ENCODE measurements at regions not wholly inside any gene's neighbourhood (a gene's known extent, or its start where the extent isn't known, plus 50 kb on each side); places are given as distances from the start of the nearest gene placed in this dataset.
"Not testable (repeated sequence)": the region's sequence is repeated elsewhere in the genome, so short reads cannot be mapped to it uniquely, and the experiment has no call there.

DNA sequence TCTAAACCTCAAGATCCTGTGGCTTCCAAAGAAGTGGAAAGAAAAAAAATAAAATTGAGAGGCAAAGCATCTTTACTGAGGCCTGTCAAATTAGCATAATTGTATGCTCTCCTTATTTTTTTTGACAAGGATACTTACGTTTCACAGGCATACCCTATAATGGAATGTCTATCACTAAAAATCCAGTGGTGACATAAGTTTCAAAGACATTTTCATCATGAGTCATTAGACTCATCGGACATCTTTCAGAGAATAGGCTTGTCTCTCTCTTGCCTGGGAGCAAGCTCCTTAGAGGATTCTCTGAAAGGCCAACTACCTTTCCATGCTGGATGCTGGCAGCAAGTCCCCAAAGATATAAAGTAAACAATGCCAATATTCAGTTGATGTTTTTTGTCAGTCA, 380.7 kb upstream of the STEAP1 start:
- DNase-seq = no peak

DNA sequence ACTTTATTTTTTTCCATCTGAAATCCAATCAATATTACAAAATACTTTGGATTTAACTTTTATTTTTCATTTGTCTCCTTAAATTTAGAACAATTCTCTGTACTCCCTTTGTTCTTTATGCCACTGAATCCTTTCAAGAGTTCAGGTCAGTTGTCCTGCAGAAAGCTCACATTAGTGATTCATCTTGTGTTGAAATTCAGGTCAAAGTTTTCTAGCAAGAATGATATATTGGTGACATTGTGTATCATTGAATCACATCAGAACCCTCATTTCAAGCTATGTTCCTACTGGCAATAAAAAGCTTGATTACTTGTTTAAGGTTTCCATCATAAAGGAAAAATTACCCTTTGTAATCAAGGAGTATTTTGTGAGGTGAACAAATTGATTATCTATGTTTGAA, 378.8 kb upstream of the STEAP1 start:
- DNase-seq = no peak

DNA sequence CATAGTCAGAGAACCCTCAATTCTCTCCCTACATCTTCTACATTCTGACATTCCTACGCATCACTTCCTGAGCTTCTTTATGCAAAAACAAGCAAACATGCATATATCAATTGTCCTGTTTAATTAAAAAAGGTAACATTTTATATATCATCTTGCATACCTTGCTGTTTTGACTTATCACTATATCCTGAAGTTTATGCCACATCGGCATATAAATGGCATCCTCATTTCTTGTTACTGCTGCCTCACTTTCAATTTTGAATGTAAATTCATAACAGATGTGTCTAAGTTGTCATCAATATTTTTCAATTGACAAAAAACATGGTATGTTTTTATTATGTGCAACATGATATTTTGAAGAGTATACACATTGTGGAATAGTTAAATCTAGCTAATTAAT, 377.3 kb upstream of the STEAP1 start:
- DNase-seq = no peak

DNA sequence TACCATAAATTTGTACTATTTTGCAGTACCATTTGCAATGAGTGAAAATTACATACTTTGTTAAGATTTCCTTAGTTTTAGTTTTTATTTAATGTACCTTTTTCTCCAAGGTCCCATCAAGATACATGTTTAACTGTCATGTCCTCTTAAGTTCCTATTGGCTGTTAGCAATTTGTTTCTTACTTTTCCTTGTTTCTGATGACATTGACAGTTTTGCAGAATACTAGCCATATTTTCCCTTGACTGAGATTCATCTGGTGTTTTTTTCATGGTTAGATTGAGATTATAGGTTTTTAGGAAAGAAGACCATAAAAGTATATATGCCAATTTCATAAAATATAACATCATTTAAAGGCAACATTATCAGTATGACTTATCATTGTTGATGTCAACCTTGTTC, 376.8 kb upstream of the STEAP1 start:
- DNase-seq = no peak

DNA sequence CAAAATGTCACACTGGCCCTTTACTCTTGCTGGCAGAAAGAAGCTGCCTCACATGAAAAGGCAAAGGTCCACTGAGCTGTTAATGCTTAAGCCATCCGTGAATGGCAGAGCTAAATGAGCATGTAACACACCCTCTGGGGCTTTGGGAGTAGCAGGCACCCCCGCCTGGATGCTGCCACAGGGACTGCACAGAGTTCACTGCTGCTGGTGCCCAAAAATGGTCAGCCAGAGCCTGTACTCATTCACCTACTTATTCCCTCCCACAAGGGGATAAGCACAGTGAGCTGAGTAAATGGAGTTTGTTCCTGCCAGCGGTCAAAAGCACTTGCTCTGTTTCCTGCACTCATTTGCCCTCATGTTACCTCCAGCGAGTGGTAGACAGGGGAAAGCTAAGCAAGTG, 374.0 kb upstream of the STEAP1 start:
- no peak for DNase-seq

DNA sequence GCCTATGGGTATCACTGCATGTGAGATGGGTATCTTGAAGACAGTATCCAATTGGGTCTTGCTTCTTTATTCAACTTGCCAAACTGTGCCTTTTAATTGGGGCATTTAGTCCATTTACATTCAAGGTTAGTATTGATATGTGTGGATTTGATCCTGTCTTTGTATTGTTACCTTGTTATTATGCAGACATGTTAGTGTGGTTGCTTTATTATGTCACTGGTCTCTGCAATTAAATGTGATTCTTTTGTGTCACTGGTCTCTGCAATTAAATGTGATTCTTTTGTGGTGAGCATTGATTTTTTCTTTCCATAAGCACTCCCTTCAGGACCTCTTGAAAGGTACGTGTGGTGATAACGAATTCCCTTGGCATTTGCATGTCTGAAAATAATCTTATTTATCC, 357.8 kb upstream of the STEAP1 start:
- DNase-seq = no peak

DNA sequence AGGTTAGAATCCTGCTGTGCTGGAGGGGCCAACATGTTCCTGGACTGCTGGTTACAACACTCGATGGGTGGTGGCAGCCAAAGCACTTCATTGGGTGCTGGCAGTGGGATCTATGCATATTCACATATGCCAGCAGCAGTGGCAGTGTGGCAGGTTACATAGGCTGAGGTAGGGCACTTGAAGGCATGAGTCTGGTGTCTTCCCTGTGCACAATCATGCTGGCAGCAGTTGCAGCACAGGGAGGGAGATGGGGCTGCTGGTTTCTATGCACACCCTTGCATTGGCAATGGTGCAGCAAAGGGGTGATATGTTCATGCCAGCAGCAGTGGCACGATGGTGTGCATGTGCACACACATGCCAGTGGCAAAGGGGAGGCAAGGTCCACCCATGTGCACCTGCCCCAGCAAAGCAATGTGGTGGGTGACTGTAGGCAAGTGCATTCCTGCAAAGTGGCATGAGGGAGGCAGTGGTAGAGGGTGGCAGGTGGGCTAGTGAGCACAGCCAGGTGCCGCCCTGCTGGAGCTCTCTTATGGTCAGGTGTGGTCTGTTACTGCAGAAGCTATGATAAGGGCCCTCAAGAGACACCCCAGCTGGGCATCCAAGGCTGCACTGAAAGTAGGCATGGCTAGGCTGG, 356.2 kb upstream of the STEAP1 start:
- no peak for DNase-seq

DNA sequence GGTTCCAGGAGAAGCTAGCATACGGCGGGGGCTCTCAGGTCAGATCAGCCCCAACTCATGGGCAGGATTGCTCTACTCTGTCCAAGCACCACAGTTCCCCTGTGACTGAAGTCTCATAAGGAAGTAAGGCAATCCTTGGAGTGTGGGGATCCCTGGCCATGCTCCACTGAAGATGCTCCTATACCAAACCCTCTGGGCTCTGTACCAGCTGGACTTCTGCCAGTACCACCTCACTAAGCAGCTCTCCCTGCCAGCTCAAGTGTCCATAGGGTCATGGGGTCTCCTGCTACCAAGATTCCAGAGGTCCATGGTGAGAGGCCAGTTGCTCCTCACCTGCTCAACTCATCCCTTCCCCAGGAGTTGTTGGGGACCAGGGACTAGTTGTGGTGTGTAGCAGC, 355.7 kb upstream of the STEAP1 start:
- DNase-seq = no peak

DNA sequence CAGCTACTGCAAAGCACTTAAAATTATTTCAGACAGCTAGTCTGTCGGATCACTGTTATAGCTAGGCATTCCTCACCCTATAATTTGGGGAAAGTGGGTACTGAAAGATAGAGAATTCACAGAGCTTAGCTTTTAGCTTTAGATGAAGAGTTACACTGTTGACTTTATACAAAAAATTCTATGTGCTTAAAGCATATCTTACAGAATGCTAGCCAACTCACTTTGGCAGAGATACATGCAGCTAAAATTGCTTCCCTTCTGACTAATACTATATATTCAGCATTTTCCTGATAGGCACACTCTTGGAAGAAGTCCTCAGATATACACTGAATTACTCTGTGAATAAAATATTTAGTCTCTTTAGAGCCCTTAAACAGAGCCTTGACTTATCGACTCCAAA, 353.5 kb upstream of the STEAP1 start:
- no peak for DNase-seq

DNA sequence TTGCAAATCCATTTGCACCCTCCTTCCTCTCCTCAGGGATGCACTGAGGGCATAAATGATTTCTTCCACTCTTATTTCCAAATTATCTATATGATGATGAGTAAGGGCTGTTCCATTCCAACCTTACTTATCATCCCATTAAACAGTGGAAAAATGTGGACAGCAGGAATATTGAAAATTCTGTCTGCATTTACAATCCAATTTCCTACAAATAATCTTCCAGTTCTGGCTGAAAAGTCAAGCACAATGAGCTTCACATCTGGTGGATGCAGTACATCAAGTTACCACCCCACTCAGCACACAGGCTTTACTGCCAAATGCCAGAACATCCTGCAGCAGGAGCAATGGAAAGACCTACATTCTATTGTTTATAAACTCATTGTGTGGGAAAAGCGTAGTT, 345.0 kb upstream of the STEAP1 start:
- no peak for DNase-seq

DNA sequence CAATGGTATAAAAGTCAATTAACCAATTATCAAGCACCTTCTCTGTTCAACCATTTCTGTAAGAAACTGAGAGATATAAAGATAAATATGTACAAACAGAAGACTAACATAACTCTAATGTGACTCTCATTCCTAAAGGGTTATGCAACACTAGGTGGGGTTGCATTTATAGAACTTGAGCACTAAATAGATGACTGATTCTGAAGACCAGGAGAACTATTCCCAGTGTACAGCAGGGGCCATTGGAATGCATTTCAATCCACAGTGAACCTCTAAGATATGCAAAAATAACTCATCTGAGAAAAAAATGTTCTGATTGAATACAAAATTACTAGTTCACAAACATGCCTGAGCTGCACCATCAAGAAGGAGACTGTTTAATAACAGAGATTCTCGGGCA, 341.2 kb upstream of the STEAP1 start:
- DNase-seq = no peak

DNA sequence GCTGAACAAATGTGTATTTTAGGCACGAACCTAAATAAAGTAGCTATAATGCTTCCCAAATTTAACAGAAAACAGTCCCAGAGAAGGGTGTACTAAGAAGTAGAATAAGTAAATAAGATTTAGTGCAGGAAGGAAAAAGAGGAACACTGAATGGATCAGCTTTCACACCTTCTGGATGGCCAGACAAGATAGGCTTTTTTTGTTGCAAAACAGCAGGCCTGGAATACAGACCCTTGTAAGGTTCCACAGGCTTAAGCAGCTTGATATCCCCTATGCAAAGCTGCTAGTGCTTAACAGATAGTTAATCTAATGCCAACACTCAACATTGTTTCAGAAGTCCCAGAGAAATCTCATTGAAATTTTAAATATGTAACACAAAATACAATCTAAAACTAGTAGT, 328.1 kb upstream of the STEAP1 start:
- DNase-seq = no peak

DNA sequence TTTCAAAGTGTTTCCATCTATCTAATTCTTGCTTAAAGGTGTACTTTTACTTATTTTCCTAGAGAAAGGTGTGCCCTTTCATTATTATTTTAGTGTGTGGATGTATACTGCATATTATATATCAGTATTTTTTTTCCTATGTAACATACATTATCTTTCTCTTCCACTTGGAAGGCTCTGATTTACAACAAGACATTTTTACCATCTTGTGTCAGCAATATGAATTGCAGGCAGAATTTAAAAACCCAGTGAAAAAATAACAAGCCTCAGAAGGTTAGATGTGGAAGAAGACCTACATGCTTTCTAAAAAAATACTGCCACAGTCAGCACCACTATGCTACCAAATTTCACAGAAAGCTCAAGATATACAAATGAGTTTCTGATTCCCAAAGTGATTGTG, 327.7 kb upstream of the STEAP1 start:
- no peak for DNase-seq

DNA sequence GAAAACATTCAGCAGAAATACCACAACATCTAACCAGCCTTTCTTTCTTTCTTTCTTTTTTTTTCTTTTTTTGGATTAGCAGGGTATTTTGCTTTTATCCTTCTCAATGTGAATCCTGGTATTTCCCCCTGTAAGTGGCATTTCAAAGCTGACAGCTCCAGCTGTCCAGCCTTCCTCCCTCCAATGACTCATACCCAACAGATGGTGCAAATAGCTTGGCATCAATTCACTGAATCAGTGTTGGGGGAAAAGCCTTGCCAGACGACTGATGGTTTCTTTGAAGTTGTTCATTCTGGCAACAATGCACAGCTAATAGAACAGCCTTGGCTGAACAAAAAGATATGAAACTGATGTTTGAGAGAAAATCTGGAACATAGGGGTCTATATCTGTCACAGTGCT, 316.8 kb upstream of the STEAP1 start:
- peak; percentile 37 for DNase-seq

DNA sequence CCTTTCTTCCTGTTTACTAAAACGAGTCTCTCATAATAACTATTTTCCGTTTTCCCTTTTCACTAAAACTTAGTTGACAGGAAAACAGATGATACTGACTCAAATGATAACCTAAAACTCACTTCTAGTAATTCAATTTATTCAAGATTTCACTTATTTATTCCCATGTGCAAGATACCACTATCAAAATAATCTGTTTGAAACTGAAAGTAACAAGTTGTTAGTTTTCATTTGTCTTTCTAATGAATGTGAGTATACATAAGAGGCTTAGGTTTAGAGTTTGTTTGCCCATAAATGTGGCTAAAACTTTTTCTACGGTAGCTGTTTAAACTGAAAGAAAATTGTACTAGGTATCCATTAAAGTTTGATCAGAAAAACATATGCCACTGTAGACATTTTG, 314.9 kb upstream of the STEAP1 start:
- no peak for DNase-seq

DNA sequence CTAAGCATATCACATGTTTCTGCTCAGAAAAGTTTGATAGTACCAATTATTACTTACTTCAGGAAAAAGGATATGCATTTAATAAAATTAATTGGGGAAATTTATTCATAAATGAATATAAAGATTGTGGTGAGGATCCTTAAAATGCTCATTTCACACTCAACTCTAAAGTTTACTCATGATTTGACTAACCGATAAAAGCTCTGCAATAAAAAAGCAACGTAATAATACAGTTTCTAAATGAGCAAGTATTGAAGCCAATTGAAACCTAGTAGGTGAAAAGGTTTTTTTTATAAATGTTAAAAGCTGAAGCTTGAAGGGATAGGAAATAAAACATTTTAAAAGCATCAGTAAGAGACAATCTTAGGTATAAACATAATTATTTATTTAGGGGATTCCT, 308.3 kb upstream of the STEAP1 start:
- no peak for DNase-seq

DNA sequence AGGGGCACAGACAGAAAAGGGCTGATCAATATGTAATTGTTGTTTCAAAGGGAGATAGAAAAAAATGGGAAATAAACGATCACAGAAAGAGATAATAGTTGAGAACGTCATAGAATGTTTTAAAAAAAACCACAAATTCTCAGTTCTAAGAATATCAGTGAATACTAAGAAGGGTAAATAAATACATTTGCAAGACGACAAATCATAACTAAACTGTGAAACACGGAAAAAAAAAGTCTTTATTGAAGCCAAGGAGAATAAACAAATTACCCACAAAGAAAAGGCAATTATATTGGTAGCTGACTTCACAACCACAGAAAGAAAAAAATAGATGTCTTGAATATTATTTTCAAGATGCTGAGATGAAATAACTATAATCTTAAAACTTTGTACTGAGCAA, 305.2 kb upstream of the STEAP1 start:
- no peak for DNase-seq

DNA sequence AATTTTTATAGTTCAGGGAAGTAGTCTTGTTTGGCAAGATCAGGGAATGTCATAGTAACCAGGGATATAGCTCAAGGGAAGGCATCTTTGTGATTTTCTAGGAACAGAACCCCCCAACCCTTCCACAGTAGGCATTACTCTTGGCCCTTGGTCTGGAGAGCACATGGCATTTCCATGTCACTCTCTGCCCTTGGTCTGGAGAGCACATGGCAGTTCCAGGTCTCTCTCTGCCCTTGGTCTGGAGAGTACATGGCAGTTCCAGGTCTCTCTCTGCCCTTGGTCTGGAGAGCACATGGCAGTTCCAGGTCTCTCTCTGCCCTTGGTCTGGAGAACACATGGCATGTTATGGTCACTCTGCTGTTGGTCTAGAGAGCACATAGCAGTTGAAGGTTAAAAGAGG, 297.2 kb upstream of the STEAP1 start:
- not testable (repeated sequence) for DNase-seq

DNA sequence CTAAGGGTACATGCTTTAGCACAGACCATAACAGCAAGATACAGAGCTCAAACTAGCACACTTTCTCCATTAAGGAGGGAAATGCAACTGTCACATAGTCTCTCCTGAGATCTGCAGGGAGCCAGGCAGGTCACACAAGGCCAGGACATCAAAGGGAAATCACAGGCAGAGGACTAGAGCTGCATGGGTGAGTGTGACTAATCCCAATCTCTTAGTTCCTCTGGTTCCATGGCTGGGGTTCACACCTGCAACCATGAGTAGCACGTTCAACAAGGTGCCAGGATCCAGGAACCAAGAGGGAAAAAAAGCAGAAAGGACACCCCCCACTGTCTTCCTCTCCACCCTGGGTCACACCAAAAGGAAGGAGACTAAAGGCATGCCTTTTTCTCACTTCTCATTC, 296.5 kb upstream of the STEAP1 start:
- DNase-seq = no peak

DNA sequence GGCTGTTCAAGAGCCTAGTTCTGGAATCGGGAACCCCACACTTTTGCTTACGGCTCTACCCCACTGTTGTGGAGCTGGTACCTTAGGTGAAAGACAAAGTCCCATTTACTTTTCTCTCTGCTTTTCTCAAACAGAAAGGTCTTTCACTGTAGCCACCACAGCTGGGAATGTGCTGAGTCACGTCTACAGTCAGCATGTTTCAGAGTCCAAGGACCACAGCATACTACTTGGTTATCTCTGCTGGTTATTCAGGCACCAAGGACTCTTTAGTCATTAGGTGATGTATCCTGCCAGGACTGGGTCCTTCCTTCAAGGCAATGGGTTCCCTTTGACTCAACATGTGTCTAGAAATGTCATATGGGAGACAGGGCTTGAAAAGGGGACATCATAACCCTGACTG, 266.8 kb upstream of the STEAP1 start:
- DNase-seq = peak; percentile 1

DNA sequence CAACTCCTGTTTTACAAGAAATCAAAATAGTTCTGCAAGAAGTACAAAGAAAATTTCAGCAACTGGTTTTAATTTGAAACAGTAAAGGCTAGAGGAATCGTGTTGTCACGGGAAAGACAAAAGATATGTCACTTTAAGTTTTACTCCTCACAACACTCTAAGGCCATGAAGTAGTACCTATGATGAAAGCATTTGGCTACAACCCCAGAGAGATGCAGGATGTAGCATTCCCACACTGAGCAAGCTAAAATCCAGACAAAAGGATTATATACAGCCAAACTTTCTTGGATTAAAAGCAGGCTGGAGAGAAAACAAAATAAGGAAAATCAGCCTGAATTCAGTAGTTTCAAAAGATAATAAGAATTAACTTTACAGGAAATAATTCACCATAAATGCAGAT, 245.5 kb upstream of the STEAP1 start:
- DNase-seq = no peak

DNA sequence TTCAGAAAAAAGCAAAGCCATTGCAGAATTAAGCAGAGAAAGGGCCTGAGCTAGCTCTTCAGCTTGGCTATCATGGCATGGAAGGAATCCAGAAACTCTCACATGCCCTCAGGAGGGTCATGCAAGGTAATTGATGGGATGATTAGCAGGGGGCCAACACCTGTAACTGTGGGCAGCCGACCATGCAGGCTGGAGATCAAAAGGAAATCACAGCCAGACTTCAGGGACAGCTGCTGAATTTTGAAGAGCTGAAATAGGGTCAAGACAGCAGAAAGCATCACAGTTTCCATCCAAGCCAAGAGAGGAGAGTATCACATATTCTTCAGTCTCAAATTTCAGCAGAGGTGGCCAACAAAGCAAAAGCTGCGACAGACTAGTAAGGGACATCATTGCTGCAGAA, 239.6 kb upstream of the STEAP1 start:
- no peak for DNase-seq

DNA sequence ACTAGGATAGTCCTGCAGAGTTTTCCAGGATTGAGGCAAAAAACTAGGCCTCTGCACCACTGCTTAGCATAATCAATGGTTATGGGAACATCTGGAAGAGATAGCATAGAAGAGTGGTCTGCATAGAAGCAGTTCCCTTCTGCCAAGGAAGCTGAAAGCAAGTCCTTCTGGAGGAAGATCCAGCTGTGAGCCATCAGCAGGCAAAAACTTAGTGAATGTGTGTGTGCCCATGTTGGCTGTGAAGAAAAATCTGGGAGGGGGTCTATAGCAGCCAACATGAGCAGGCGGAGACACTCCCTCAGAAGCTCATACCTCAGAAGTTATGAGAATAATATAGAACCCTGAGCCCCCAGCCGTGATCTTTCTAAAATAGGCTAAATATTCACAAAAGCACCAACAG, 228.1 kb upstream of the STEAP1 start:
- DNase-seq = no peak

DNA sequence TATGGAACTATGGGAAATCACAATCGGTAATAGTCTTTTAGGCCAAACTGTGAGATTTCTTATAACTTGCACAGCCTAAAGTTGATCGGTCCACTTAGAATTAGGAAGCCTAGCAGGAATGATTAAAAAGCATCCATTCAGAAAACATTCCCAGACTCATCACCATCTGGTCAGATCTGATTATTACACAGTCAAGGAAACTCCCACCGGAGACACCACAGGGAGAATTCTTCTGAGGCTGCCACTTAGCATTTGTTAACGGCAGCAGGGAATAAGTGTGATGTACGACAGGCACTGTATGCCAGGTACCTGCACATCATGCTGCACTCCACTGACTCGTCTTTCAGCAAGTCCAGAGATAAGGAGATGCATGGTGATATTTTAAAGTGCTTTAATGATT, 227.6 kb upstream of the STEAP1 start:
- DNase-seq = no peak

DNA sequence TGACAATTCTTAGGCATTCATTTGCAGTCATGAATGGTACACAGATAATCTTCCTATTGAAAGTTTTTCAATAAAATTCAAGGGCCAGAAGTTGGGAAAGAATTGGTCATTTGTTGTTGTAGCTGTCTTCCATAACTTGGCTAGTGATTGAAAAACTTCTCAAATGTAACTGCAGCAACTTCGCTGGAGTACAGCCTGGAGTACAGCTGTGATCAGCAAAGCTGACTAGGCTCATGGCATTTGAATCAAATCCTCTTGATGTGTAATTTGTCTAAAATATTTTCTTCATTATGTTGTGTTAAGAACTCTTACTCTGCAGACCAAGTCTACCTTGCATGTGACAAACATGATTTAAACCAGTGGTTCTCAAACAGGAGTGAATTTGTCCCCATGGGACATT, 226.5 kb upstream of the STEAP1 start:
- no peak for DNase-seq

DNA sequence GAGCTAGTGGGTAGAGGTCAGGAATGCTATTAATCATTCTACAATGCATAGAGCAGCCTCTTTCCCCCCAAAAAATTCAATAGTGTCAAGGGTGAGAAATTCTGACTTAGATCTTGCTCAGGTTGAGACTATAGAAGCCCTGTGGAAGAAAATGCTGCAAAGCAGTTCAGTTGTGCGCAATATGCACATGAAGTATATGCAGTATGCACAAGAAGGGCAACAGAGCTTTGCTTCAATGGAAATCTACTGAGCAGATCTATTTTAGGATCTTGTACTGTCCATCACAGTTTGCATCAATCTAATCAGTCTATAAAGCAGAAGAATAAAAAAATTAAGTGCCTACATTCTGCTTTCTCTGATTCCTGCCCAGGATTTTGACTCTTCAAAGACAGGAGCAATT, 225.8 kb upstream of the STEAP1 start:
- no peak for DNase-seq

Measured in fibroblast of skin of scalp (primary cell).